Uterus (tissue), 3 donors: ENCODE measurements at regions not wholly inside any gene's neighbourhood (a gene's known extent, or its start where the extent isn't known, plus 50 kb on each side); places are given as distances from the start of the nearest gene placed in this dataset.

ENCODE experiments used
- DNase-seq, 2 donors: peaks; one replicate each; pipeline ENCODE4 v3.0.0-alpha.2; 2019 to 2020
- H3K27ac ChIP-seq, 2 donors: fragments of 200-600 bp; sonication (generic); 1 replicate in 1 of 2; 2 replicates in 1 of 2; pipeline ENCODE4 v1.5.1; 2016 to 2018
- H3K27me3 ChIP-seq, 2 donors: fragments of 200-600 bp; sonication (generic); one replicate each; pipeline ENCODE4 v1.5.1; 2018 to 2019; ENCODE audit warnings: control low read depth in 1 of 2
- H3K36me3 ChIP-seq, 2 donors: fragments of 200-600 bp; sonication (generic); one replicate each; pipeline ENCODE4 v1.5.1; 2019; ENCODE audit warnings: control low read depth in 1 of 2
- H3K4me1 ChIP-seq, 2 donors: fragments of 200-600 bp; sonication (generic); one replicate each; pipeline ENCODE4 v1.5.1; 2018 to 2019; ENCODE audit warnings: control low read depth in 1 of 2
- H3K4me3 ChIP-seq, 2 donors: fragments of 200-600 bp; sonication (generic); 1 replicate in 1 of 2; 2 replicates in 1 of 2; pipeline ENCODE4 v1.5.1; 2018 to 2019; ENCODE audit warnings: mild to moderate bottlenecking in 1 of 2
- H3K9me3 ChIP-seq, 2 donors: fragments of 200-600 bp; sonication (generic); one replicate each; pipeline ENCODE4 v1.5.1; 2019; ENCODE audit warnings: control low read depth in 1 of 2
- CTCF ChIP-seq, 4 experiments: fragments of 200-600 bp in 2 of 4; fragments of 450-650 bp in 2 of 4; sonication (generic) in 2 of 4; IDR thresholded peaks; one replicate each; pipeline ENCODE4 v1.5.1; 2016 to 2019; ENCODE audit warnings: antibody characterized with exemption in 4 of 4, mild to moderate bottlenecking in 2 of 4, moderate library complexity in 1 of 4
- POLR2A ChIP-seq, 2 donors: fragments of 450-650 bp; IDR thresholded peaks; one replicate each; pipeline ENCODE4 v1.6.1; 2016; ENCODE audit warnings: antibody characterized with exemption in 2 of 2, mild to moderate bottlenecking in 1 of 2, moderate library complexity in 1 of 2
- intact Hi-C: fragments of 100-400 bp; cut with DNase I; formaldehyde crosslinking; loops from one replicate; pipeline ENCODE4 v1.15.1; 2023; ENCODE audit warnings: low total_unique reads
- donor health status: DM: yes; HTN: yes; CAD: no.

- Histone ChIP-seq H3K4me3 (no peak overlapping the region), H3K27me3 (no peaks in the 10 kb centered on the region), H3K4me1 (no peaks in the 10 kb centered on the region), H3K9me3 (no peaks in the 10 kb centered on the region), H3K36me3 (no peaks in the 10 kb centered on the region), H3K27ac (no peak overlapping the region)
- no peak for DNase-seq
- TF ChIP-seq CTCF (IDR thresholded peaks at IDR 0.05) (no peak), POLR2A (IDR thresholded peaks at IDR 0.05) (no peak)
- intact Hi-C loops, result no loop called here
Measured at GRCh38 chr5:4189317-4189716, 593.7 kb downstream of the IRX1 start.

- intact Hi-C loops, result no loop called here
- DNase-seq, result no peak
- Histone ChIP-seq H3K27me3 (no peaks in the 10 kb centered on the region), H3K36me3 (no peaks in the 10 kb centered on the region), H3K4me3 (no peak overlapping the region), H3K27ac (no peak overlapping the region), H3K9me3 (no peaks in the 10 kb centered on the region), H3K4me1 (no peaks in the 10 kb centered on the region)
- TF ChIP-seq POLR2A (IDR thresholded peaks at IDR 0.05) (no peak), CTCF (IDR thresholded peaks at IDR 0.05) (no peak)
Measured at GRCh38 chr5:4191041-4191440, 595.4 kb downstream of the IRX1 start.

DNA sequence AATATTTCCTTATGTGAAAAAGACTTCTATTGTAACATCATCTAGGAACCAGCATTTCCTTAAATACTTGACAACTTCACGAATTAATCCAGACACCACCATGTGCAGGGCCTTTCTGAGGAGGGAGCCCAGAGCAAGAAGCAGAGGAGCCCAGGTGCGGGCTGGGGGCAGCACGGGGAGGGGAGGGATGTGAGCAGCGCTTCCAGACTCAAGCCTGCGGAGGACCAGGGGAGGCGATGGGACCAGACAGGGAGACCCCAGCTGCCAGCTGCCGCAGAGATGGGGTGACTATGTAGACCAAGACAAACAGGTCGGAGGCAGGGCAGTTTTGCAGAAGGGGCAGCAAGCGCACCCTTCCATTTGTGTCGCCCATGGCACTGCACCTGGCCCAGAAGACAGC, 596.1 kb downstream of the IRX1 start:
- H3K4me3 ChIP-seq, result no peak overlapping the region
- intact Hi-C loops, result no loop called here
- H3K36me3 ChIP-seq, result no peaks in the 10 kb centered on the region
- H3K27ac ChIP-seq, result no peak overlapping the region
- TF ChIP-seq POLR2A (IDR thresholded peaks at IDR 0.05) (no peak), CTCF (IDR thresholded peaks at IDR 0.05) (no peak)
- no peak for DNase-seq
- no peaks in the 10 kb centered on the region for H3K4me1 ChIP-seq
- H3K9me3 ChIP-seq, result no peaks in the 10 kb centered on the region
- H3K27me3 ChIP-seq, result no peaks in the 10 kb centered on the region

GRCh38 chr5:4192111-4192510, 596.5 kb downstream of the IRX1 start:
- intact Hi-C loops, result no loop called here
- no peaks in the 10 kb centered on the region for H3K9me3 ChIP-seq
- DNase-seq, result no peak

DNA sequence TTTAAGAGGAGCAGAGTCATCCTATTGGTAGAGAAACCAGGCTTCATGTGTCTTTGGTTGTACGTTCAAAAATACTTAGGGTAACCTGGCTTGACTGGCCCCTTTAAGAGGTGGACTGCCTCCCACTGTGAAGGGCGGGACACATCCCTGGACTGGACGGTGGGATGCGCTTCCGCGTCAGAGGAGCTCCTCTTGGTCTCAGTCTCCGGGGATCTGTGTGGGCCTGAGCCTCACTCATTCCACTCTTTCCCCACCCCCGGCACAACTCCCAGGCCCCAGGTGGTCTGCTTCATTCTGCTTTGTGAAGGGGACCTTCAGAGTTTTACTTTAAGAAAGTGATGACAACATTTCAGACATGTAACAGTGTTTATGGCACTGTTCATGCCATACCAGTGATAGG, 601.1 kb downstream of the IRX1 start:
- intact Hi-C loops, result no loop called here
- TF ChIP-seq CTCF (IDR thresholded peaks at IDR 0.05) (no peak), POLR2A (IDR thresholded peaks at IDR 0.05) (no peak)
- Histone ChIP-seq H3K4me1 (no peaks in the 10 kb centered on the region), H3K4me3 (no peak overlapping the region), H3K9me3 (no peaks in the 10 kb centered on the region), H3K36me3 (no peaks in the 10 kb centered on the region), H3K27me3 (no peaks in the 10 kb centered on the region), H3K27ac (no peak overlapping the region)
- no peak for DNase-seq

More at GRCh38 chr5:4192111-4192510, 596.5 kb downstream of the IRX1 start:
- H3K27me3 ChIP-seq, result no peaks in the 10 kb centered on the region
- no peaks in the 10 kb centered on the region for H3K36me3 ChIP-seq
- H3K4me1 ChIP-seq, result no peaks in the 10 kb centered on the region
- H3K4me3 ChIP-seq, result no peak overlapping the region
- no peak overlapping the region for H3K27ac ChIP-seq
- no peak for TF ChIP-seq POLR2A (IDR thresholded peaks at IDR 0.05)
- TF ChIP-seq CTCF (IDR thresholded peaks at IDR 0.05), result no peak
